GM21619 (cell line): ENCODE measurements at regions not wholly inside any gene's neighbourhood (a gene's known extent, or its start where the extent isn't known, plus 50 kb on each side); places are given as distances from the start of the nearest gene placed in this dataset.
A peak's percentile ranks its signal among the peaks of the same experiment; 100 is the strongest.

ENCODE experiments used
- ATAC-seq: cut with Tn5 transposase; IDR thresholded peaks from one replicate; pipeline ENCODE4 v1.9.1; 2021; ENCODE audit not compliant: unreplicated experiment

DNA sequence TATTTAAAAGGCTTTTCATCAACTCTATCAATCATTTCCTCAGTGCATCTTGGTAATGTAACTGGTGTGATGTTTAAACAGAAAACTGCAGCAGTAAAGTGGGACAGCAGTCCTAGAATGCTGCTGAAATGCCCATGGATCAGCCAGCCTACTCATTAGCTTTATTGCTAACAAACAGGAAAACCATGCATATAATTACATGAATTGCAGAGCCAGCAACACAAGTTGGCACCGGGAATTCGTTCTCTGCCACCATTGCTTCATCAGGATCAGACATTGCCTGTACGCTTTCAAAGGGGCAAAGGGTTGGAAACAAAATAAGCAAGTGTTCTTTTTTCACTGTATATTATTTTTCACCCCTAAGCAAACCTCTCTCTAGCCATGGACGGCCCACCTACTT is 276.2 kb upstream of the LRRC7 start:
- ATAC-seq = no peak

DNA sequence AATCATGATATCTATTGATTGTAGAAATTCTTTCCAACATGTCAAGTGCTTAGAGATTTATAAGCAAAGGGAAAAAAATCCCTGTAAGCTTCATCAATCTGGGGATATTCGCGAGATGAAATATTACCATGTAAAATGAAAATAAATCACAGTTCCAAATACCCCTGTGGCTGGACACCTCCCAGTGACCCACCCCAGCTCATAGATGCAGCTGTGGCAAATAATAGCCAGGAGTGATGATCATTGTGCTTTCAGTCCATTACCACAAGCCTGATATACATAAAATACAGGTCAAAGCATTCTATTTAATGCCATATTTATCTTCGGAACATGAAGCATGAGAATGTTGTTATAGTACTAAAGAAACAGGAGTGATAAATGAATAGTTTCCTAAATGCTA is 274.9 kb upstream of the LRRC7 start:
- no peak for ATAC-seq

DNA sequence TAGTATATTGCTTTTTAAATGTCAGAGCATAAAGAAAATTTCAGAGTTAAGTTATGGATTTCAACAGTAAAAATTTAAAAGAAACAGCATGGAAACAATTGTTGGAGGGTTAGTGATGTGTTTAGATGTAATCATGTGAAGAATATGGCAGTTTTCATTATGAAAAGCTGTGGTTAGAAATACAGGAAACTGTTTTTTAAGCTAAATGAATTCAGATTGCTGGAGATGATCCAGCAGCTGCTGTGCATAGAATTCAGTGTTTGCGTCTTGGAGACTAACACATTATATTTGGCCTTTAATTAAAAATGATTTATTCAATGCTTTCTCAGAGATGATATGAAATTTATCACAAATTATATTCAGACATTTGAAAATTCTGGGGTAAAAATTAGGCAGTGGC is 273.6 kb upstream of the LRRC7 start:
- ATAC-seq = no peak

DNA sequence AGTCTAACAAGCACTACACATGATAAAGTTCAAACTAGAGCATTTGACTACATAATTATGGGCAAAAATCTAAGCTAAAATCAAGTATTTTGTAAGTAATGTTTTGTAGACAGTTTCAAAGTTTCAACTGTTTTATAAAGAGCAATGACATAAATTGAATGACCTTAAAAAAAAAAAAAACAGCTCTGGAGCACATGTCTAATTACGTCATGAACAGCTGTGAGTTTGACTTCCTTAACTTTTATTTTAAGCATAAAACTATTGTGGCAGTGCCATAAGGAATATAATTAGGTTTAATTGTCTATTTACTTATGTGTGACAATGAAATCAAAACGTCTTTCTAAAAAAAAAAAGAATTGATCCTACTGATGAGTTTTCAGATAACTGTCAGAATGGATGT is 272.5 kb upstream of the LRRC7 start:
- no peak for ATAC-seq

DNA sequence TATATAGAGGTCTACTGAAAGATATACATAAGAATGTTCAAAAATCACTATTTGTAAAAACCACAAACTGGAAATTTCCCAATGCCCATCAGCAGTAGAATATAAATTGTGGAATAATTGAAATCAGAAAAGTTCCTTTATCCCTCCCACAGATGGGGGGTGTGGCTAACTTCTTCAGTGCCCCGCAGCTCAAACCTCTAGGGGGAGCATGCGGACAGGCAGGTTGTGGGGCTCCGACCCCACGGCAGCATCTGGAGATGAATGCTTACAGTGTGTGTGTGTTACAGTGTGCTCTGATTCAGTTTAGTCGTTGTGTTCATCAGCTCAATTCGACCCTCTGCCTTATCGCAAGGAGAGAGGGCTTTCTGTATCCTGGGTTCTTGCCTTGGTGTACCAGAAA is 262.1 kb upstream of the LRRC7 start:
- no peak for ATAC-seq

DNA sequence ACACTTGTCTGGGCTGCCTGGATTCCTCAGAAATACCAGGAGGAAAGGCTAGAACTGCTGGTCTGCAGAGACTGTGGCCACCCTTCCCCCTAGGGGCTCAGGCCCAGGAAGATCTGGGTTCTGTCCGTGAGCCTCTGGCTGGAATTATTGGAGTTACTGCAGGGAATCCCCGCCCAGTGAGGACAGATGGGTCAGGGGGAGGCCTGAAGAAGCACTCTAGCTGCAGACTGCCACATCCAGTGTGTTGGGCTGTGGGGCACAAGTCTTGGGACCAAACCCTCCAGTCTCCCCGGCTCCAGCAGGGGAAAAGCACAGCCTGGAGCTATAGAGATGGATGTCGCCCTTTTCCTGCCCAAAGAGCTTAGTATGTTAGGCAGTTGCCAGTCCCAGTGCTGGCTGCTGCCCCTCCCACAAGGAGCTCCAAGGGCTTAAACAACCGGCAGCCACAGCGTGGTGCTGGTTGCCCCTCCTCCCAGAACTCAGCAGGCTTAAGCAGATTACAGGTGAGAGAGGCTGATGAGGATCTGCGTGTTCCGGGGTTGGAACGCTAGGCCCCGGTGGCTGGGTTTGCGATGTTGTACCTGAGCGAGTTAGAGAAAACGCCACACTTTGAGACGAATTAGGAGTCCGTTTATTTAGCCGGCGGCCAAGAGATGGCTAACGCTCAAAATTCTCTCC is 255.5 kb upstream of the LRRC7 start:
- ATAC-seq = no peak

DNA sequence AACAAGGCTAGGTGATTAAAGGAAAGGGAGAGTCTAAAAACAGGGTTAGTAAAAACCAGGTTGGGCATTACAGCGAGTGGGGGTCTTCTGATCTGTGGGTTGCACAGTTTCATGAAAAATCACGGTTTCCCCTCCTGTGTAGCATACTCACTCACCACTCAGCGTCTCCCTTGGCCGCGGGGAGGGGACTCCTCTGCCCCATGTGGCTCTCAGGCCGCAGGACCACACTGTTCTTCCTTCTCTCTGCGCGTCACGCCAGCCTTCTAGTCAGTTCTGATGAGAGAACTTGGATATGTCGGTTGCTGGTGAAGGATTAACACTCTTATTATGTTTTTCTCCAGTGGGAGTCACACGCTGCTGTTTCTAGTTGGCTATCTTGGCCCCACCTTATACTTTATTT is 254.6 kb upstream of the LRRC7 start:
- ATAC-seq = no peak

DNA sequence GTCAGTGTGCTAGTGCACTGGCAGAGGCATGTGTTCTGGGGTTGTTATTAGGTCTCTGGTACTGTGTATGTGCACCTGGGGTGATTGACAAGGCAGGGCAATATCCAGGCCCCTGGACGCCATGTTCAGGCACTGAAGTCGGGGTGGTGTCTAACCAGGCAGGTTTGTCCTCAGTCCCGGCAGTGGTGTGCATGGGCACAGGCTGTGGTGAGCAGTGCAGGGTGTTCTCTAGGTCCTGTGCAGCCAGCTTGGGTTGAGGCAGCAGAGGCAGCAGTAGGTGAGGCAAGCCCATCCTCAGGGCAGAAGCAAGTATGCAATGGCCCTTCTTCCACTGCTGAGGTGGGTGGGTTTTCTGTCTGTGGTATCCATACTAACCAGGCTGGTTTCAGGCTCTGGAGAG is 252.3 kb upstream of the LRRC7 start:
- ATAC-seq = no peak

DNA sequence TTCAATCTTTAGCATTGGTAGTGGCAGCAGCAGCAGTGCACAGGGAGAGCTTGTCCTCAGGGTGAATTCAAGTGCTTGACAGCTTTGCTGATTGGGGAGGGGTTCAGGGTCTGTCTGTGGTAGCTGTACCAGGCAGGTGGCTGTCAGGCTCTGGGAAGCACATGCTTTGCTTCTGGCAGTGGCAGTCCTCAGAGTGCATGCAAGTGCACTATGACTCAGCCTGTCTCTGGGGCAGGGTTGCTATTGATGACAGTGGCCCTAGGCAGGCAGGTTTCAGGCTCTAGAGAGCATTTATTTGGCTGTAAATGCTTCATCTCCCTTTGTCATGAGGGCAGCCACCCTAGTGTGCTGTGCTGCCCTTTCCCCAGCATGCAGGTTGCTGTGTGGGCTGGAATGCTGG is 251.9 kb upstream of the LRRC7 start:
- no peak for ATAC-seq

DNA sequence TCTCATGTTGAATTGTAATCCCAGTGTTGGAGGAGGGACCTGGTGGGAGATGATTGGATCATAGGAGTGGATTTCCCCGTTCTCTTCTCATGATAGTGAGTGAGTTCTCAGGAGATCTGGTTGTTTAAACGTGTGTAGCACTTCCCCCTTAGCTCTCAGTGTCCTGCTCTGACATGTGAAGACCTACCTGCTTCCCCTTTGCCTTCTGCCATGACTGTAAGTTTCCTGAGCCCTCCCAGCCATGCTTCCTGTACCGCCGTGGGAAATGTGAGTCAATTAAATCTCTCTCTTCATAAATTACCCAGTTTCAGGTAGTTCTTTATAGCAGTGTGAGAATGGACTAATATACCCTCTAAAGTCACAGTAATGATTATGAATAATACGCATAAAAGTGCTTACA is 248.4 kb upstream of the LRRC7 start:
- no peak for ATAC-seq

DNA sequence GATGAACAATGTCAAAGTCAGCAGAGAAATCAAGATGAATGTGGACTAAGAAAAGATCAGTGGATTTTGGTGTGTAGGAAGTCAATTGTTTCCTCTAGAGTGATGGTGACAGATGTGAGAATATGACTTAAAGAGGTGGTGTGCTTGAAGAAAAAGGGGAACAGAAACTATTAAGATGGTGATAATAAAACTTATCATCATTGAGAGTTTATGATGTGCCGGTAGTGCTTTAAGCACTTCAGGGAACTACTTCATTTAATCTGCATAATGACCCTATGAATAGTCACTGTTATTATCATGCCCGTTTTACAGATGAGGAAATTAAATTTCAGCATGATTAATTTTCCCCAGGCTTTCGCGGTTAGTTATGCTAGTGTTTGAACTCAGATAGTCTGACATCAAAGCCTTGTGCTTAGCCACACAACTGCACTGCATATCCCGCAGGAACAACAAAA is 246.9 kb upstream of the LRRC7 start:
- peak; percentile 58 for ATAC-seq

DNA sequence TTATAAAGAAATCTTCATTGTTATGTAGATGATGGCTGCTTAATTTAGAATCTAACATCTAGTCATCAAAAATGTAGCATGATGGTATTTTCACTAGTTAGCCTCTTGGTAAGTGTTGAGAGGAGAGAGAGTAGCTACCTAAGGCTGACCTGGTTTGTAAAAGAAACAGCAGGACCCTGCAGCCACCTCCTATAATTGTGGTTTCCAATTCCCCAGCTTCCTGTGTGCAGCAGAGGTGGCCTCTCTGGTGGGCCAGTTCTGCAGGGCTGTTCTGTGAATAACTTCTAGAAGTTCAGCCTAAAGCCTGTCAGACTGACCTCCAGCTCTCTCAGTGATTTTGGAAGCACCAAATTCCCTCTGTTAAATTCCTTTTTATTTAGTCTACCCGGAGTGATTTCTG is 246.4 kb upstream of the LRRC7 start:
- ATAC-seq = no peak

DNA sequence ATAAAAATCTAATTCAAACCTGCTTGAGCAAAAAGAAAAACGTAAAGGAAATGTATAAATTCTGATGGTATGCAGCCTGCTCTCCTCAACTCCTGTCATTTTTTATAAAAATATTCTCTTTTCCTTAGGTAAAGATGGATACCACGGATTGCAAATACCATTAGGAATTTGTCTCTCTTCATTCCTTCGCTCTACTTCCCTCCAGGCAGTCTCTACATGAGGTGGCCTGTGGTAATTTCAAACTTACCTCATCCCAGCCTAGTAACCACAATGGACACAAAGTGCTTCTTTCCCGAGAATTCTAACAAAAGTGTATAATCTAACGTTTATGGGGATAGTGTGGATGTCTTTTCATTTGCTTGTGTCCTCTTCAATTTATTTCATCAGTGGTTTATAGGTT is 239.5 kb upstream of the LRRC7 start:
- no peak for ATAC-seq

DNA sequence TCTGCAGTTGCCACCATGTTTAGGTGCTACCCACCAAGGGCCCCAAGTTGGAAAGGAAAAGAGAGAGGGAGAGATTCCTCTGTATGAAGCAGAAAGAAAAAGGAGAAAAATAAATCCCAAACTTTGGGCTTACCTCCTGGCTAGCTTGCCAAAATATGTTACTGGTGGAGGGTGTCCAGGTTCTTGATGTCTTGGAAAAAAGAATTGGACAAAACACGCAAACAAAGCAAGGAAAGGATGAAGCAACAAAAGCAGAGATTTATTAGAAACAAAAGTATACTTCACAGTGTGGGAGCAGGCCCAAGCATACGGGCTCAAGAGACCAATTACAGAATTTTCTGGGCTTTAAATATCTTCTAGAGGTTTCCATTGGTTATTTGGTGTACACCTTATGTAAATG is 204.5 kb upstream of the LRRC7 start:
- ATAC-seq = no peak

DNA sequence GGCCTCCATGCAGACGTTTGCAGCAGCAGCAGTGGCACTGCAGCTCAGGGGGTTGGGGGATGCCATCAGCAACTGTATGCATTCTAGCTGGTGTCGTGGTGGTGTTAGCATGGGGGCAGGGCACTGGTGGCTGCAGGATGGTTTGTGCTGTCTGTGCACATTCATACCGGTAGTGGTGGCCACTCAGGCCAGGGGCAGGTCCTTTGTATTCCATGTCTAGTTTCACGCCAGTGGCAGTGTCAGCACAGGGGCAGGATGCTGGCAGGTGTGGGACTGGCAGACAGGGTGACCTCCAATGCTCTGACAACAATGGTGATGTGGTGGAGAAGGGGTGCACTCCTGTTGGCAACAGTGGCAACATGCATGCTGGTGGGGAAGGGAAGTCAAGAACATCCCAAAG is 194.2 kb upstream of the LRRC7 start:
- no peak for ATAC-seq

DNA sequence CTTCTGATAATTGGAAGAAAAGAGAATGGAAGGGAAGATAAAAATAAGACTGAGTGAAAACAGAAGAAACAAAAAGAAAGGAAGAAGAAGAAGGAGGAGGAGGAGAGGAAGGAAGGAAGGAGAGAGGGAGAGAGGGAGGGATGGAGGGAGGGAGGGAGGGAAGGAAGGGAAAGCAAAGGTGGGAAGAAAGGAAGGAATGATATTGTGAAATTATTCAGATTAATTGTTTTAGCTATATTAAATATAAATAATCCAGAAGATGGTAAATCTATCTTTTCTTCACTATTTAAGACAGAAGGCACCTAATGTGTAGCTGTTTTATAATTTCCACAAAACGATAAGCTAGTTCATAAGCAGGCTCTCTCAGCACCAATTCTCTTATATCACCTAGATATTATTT is 191.3 kb upstream of the LRRC7 start:
- ATAC-seq = no peak

DNA sequence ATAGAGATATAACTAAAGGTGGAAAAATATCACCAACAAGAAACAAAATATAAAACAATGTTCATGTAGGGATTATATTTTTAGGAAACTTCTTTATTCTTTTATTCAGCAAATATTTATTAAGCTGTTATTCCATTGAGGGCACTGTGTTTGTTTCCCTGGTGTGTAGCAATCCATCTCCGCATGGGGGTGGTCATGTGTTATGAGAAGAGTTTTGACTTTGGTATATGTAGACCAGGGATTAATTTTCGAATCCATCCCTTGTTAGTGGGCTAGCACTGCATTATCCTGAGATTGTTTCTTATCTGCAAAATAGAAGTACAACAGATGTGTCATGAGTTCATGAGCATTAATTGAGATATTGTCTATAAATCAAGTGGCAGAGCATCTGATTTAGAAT is 190.2 kb upstream of the LRRC7 start:
- ATAC-seq = no peak

DNA sequence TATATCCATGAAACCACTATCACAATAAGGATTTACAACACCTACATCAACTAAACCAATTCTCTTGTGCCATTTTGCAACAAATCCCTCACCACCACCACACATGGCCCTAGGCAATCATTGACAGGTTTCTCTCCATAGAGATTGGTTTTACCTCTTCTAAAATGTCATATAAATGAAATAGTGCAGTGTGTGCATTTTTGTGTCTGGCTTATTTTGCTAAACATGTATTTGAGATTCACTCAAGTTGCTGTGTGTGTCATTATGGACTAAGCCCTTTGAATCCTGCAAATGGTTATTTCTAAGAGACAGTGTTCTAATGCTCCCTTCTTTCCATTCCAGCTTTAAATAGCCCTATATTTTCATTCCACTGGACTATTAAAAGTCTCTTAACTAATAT is 179.7 kb upstream of the LRRC7 start:
- ATAC-seq = no peak

DNA sequence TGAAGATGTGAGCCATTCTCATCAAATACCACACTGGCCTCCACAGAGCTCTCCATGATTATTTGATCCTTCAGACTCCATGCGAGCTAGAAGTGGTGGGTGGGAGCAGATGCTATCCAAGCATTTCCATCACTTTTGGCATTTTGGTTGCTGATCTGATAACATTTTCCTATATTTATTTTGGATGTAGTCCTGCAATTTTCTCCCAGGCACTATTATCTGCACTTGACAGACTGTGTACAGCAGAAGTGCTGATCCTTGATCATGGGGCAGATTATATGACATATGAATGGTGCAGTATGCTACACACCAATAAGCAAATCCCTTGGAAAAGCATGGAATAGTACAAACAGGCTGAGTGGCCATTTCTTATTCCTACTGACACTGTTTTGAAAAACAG is 167.6 kb upstream of the LRRC7 start:
- no peak for ATAC-seq

DNA sequence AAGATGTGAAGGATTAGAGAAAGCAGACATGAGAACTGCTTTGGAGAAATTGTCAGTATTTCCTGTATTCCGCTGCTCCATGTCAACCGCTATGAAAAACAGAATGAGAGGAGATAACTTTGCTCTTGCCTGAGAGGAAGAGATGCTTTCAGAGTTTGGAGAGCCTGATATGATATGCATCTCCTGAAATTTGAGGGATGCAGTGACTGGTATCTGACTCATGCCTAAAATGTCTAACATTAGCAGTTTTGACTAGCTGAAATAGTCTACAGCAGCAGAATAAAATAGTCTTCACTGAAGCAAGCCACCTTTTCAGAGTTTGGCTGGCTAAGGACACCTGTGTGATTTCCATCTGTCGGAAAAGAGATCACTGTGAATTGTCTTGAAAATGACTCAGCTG is 165.8 kb upstream of the LRRC7 start:
- ATAC-seq = no peak

DNA sequence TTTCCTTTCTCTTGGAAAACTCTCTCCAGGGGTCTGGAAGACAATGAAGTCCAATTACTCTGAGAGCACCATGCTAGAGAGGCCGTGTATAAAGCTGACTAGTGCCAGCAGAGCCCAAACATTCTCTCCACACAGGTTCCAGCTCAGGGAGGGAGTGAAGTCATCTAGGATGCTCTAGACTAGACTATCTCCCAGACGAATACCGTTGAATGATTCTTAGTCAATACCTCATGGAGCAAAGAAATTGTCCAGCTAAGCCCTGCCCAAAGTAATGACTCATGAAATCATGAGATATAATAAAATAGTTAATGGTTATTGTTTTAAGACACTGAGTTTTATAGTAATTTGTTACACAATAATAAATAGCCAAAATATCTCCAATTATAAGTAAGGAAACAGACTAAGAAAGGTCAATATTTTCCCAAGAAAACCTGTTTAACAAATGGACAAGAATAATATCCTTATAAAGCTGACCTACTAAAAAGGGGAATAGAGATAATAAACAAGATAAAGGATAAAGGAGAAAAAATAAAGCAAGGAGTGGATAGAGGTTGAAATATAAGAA is 163.9 kb upstream of the LRRC7 start:
- no peak for ATAC-seq

DNA sequence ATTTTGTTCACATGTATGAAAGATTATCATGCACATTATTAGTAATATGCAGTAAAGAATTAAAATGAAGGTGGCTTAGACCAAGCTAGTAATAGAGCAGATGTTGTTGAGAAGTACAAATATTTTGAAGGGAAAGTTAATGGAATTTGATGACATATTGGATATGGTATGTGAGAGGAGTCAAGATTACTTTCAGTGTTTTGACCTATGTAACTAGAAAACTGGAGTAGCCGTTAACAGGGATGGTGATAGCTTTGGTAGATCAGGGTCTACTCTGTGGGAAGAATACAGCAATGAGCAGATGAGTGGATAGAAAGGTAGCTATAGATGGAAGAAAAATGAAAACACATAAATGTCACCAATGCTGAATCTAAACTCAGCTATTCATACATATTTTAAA is 163.2 kb upstream of the LRRC7 start:
- ATAC-seq = no peak

DNA sequence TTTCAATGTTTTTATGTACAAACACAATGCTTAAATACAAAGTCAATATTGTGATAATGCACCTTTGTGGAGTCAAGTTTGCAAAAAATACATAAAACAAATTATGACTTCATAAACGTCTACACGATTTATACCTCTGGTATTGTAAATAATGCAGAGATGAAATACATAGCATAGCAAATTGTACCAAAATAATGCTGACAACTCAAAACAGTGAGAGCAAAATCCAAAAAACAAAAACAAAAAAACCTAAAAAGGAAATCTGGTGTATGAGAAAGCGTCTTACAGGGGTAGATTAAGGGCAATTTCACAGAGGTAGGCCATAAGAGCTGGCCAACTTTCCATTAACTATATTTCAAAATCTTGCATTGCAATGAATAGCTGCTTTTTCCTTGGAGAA is 161.5 kb upstream of the LRRC7 start:
- ATAC-seq = no peak
